ENCODE measurements at regions not wholly inside any gene's neighbourhood (a gene's known extent, or its start where the extent isn't known, plus 50 kb on each side); places are given as distances from the start of the nearest gene placed in this dataset.

GRCh38 chr2:175730050-175730449, 272.0 kb downstream of the LNPK start:
- TF ChIP-seq ASH2L (IDR thresholded peaks at IDR 0.05; ENCODE audit: low read length) (no peak), POLR2A (IDR thresholded peaks at IDR 0.05; ENCODE audit: control extremely low read depth in 1 of 2, low read depth in 2 of 2, low read length in 2 of 2) (no peak), CTCF (IDR thresholded peaks at IDR 0.05; ENCODE audit: control extremely low read depth in 1 of 3, insufficient read depth in 1 of 3, low read depth in 1 of 3, low read length in 3 of 3) (no peak), EP300 (IDR thresholded peaks at IDR 0.05; ENCODE audit: borderline replicate concordance in 1 of 2, low read depth in 2 of 2, low read length in 2 of 2) (no peak), EGR1 (IDR thresholded peaks at IDR 0.05; ENCODE audit: borderline replicate concordance, low read depth, low read length) (no peak), ZNF274 (IDR thresholded peaks at IDR 0.05; ENCODE audit: borderline replicate concordance, extremely low read depth, low read length) (no peak), USF2 (IDR thresholded peaks at IDR 0.05; ENCODE audit: low read length) (no peak), TAF1 (IDR thresholded peaks at IDR 0.05; ENCODE audit: low read depth, low read length) (no peak), TEAD4 (IDR thresholded peaks at IDR 0.05; ENCODE audit: low read depth, low read length) (no peak)

Data from H1 (cell line).